GM12892 (cell line): ENCODE measurements at regions not wholly inside any gene's neighbourhood (a gene's known extent, or its start where the extent isn't known, plus 50 kb on each side); places are given as distances from the start of the nearest gene placed in this dataset.

Experiments used
- POLR2A ChIP-seq: IDR thresholded peaks from 2 replicates; pipeline ENCODE4 v1.6.1; 2011; ENCODE audit warnings: low read depth, low read length, control low read depth
- TAF1 ChIP-seq: IDR thresholded peaks from 2 replicates; pipeline ENCODE4 v1.6.1; 2011; ENCODE audit warnings: low read depth, mild to moderate bottlenecking, control low read depth, low read length, borderline replicate concordance

GRCh38 chr3:161586556-161587235 is 90.1 kb downstream of the OTOL1 start:
- TF ChIP-seq POLR2A (no peak), TAF1 (no peak)
